GM06990 (cell line): ENCODE measurements at regions not wholly inside any gene's neighbourhood (a gene's known extent, or its start where the extent isn't known, plus 50 kb on each side); places are given as distances from the start of the nearest gene placed in this dataset.

ENCODE experiments used
- DNase-seq: peaks from one replicate; pipeline ENCODE4 v3.0.0-alpha.2; 2011; ENCODE audit not compliant: insufficient read length; ENCODE audit errors: extremely low read depth
- H3K27me3 ChIP-seq: replicated peaks from 2 replicates; pipeline ENCODE4 v1.6.0; 2011; ENCODE audit warnings: low read length; ENCODE audit not compliant: control insufficient read depth, insufficient read depth
- H3K36me3 ChIP-seq: 2 replicates; pipeline ENCODE4 v1.5.1; 2011; ENCODE audit warnings: low read length; ENCODE audit not compliant: control insufficient read depth, insufficient read depth
- H3K4me3 ChIP-seq: replicated peaks from 2 replicates; pipeline ENCODE4 v1.5.1; 2011; ENCODE audit warnings: low read depth, mild to moderate bottlenecking, control low read depth, low read length
- TF ChIP-seq, protein P1 (sequence below): IDR thresholded peaks from 2 replicates; pipeline ENCODE4 v1.5.1; 2011; ENCODE audit warnings: low read length, control low read depth, mild to moderate bottlenecking, inconsistent platforms; ENCODE audit not compliant: insufficient read depth, poor library complexity, severe bottlenecking

DNA sequence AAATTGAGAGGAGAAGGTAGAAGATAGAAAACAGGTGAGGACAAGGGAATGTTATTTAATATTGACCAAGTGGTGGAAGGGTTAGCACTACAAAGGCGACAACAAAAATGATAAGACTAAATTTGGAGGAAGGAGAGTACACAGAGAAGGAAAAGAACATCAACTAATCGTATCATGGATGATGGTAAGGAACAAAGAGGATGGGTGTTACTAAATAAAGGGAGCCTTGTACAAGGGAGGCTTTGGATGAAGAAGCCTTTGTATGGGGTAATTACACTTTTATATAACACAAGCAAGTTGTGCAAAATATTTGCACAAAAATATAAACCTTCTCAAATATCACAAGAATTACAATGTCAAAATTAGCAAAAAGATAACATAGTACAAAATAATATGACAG is 125.7 kb downstream of the ZNF608 start:
- TF ChIP-seq, protein P1, sequence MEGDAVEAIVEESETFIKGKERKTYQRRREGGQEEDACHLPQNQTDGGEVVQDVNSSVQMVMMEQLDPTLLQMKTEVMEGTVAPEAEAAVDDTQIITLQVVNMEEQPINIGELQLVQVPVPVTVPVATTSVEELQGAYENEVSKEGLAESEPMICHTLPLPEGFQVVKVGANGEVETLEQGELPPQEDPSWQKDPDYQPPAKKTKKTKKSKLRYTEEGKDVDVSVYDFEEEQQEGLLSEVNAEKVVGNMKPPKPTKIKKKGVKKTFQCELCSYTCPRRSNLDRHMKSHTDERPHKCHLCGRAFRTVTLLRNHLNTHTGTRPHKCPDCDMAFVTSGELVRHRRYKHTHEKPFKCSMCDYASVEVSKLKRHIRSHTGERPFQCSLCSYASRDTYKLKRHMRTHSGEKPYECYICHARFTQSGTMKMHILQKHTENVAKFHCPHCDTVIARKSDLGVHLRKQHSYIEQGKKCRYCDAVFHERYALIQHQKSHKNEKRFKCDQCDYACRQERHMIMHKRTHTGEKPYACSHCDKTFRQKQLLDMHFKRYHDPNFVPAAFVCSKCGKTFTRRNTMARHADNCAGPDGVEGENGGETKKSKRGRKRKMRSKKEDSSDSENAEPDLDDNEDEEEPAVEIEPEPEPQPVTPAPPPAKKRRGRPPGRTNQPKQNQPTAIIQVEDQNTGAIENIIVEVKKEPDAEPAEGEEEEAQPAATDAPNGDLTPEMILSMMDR: no peak
- no peaks in the 10 kb centered on the region for H3K36me3 ChIP-seq

GRCh38 chr5:124619121-124619520 is 127.3 kb downstream of the ZNF608 start:
- Histone ChIP-seq H3K4me3 (no peak overlapping the region), H3K27me3 (no peaks in the 10 kb centered on the region), H3K36me3 (no peaks in the 10 kb centered on the region)
- DNase-seq: no peak
- TF ChIP-seq, protein P1: no peak

More for the DNA sequence above, 125.7 kb downstream of the ZNF608 start:
- Histone ChIP-seq H3K4me3 (no peak overlapping the region), H3K27me3 (no peaks in the 10 kb centered on the region)
- no peak for DNase-seq

DNA sequence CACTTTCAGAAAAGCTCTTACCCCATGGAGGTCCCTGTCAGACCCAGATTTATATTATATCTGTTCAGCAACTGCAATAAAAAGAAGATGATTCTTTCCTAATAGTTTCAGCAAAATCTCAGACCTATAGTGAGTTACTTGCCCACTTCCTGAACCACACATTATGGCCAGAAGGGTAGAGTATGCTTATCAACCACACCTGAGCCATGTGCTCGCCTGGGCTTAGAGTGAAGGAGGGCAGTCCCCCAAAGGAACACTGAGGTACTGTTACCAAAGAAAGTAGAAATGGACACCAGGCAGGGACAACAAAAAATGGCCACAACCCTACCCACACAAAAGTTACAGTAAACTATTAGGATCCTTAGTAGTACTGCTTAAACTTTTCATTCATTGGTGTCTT is 128.7 kb downstream of the ZNF608 start:
- Histone ChIP-seq H3K4me3 (no peak overlapping the region), H3K27me3 (no peaks in the 10 kb centered on the region), H3K36me3 (no peaks in the 10 kb centered on the region)
- TF ChIP-seq, protein P1: no peak
- DNase-seq: no peak

DNA sequence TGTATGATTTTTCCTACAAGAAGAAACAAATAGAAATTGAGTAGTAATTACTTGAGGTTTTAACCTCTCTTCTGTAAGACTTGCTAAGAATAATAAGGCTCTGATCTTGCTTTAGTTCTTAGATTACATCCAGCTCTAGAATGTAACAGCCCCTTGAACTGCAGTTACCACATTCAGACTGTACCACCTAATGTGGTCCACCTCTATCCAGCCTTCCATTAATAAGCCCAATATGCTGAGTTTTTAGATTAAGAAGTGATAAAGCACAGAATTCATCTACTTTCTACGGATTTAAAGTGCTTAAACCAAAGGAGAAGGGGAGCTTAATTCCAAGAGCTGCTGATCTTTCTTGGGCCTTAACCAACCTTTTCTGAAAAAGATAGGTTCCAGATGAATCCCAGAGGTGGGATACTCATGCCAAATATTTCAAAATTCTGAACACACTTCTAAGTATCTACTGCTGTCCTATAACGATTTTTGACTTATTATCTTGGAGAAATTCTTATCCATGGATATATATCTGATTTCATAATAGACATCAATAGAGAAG is 131.5 kb downstream of the ZNF608 start:
- DNase-seq: no peak
- H3K36me3 ChIP-seq: no peaks in the 10 kb centered on the region
- no peaks in the 10 kb centered on the region for H3K27me3 ChIP-seq
- H3K4me3 ChIP-seq: no peak overlapping the region
- TF ChIP-seq, protein P1: no peak

DNA sequence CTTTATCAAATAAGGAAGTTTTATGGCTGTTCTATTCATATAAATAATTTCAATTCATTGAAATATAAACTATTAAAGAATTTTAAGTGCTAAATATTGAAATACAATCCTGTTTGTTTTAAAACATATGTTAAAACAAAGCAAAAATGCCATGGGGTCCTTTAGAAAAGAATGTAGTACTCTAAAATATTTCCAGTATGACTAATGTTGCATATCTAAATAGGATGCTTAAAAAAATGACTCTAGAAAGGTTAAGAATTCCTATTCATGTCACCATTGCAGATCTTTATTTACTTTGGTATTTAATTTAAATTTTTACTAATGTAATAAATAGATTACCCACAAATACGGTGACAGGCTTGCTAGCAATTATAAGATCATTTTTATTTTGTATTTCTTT is 132.3 kb downstream of the ZNF608 start:
- H3K27me3 ChIP-seq: no peaks in the 10 kb centered on the region
- TF ChIP-seq, protein P1: no peak
- no peak overlapping the region for H3K4me3 ChIP-seq
- no peaks in the 10 kb centered on the region for H3K36me3 ChIP-seq
- DNase-seq: no peak
